ENCODE measurements at regions not wholly inside any gene's neighbourhood (a gene's known extent, or its start where the extent isn't known, plus 50 kb on each side); places are given as distances from the start of the nearest gene placed in this dataset. TPM values are rescaled to one million over a fixed set of nuclear protein-coding genes. Genes with fewer than 3 reads are reported as not detected.

DNA sequence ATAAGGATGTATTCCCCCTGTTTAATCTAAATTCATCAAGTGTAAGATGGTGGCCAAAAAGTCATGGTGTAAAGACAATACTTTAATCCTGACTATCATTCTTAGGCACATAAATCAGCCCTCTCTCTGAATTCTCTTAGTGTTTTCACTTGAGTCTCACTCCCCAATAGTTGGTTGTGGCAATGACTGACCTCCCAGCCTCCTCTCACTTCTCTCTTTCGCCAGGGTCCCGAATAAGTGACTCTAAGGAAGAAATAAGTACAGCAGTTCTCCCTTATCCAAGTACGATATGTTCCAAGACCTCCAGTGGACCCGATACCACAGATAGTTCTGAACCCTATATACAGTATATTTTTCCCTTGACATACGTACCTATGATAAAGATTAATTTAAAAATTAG, 335.3 kb downstream of the MAF start:
- no peaks in the 10 kb centered on the region for H3K27me3 ChIP-seq (ENCODE audit: control insufficient read depth in 3 of 3, insufficient read depth in 3 of 3, low read length in 2 of 3)
- no peak overlapping the region for H3K27ac ChIP-seq (ENCODE audit: low read depth in 1 of 2, low read length in 1 of 2)
- no peaks in the 10 kb centered on the region for H3K36me3 ChIP-seq (ENCODE audit: control insufficient read depth in 4 of 4, insufficient read depth in 4 of 4, low read length in 4 of 4)
- WGBS, 2 donors: 77 to 87% methylated on average over 5 of the region's 5 CpGs
- no peak overlapping the region for H3K9ac ChIP-seq (ENCODE audit: insufficient read depth in 1 of 2, low read length in 2 of 2)
- H3K4me3 ChIP-seq: no peak overlapping the region
- TF ChIP-seq, protein P1, sequence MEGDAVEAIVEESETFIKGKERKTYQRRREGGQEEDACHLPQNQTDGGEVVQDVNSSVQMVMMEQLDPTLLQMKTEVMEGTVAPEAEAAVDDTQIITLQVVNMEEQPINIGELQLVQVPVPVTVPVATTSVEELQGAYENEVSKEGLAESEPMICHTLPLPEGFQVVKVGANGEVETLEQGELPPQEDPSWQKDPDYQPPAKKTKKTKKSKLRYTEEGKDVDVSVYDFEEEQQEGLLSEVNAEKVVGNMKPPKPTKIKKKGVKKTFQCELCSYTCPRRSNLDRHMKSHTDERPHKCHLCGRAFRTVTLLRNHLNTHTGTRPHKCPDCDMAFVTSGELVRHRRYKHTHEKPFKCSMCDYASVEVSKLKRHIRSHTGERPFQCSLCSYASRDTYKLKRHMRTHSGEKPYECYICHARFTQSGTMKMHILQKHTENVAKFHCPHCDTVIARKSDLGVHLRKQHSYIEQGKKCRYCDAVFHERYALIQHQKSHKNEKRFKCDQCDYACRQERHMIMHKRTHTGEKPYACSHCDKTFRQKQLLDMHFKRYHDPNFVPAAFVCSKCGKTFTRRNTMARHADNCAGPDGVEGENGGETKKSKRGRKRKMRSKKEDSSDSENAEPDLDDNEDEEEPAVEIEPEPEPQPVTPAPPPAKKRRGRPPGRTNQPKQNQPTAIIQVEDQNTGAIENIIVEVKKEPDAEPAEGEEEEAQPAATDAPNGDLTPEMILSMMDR (IDR thresholded peaks at IDR 0.05; ENCODE audit: control extremely low read depth, extremely low read depth): no peak
- ATAC-seq (ENCODE audit: insufficient read depth, low FRiP score) (no peak), DNase-seq (no peak)
- peaks cover 0 to 2% (median 0%) of the 10 kb centered on the region in 4 donors for H3K9me3 ChIP-seq (ENCODE audit: control insufficient read depth in 4 of 4, insufficient read depth in 3 of 4, low read length in 3 of 4)
- H3K4me1 ChIP-seq (ENCODE audit: control insufficient read depth in 5 of 5, insufficient read depth in 5 of 5, low read length in 5 of 5): peaks cover 0 to 1% (median 0%) of the 10 kb centered on the region in 5 donors

DNA sequence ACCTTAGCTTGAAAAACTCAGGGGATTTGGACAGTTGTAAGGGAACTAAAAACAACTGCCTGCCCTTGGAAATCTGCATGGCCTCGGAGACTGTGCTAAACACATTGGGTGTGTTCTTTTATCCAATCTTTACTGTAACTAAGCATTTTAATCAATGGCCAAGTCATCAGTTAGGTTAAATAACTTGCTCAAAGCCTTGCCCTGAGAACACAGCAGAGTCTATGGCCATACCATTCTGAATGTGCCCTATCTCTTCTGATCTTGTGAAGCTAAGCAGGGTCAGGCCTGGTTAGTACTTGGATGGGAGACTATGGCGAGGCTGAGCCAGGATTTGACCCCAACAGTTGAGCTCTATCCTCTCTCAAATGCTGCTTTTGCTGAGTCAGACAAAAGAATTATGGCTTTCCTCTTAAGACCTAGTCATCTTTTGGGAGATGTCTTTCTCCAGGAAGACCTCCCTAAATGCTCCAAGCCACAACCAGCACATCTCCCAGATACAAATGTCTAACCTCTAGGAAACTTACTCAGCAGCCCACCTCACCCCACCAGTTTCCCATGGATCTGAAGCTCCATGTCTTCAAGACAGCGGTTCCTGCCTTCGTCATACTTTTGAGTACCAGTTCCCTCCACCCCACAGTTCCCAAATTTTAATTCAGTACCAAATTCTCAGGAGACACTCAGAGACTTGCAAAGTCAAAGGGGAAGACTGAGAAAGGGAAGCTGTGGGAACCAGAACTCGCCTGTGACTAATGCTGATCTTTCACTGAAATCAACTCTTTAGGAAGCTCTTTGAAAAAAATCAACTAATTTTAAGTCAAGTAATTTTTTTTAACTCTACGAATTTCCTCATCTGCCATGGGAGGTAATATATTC, 336.1 kb downstream of the MAF start:
- no peak for DNase-seq
- Histone ChIP-seq H3K9me3 (ENCODE audit: control insufficient read depth in 4 of 4, insufficient read depth in 3 of 4, low read length in 3 of 4) (peaks cover 0 to under 1% (median 0%) of the 10 kb centered on the region in 4 donors), H3K36me3 (ENCODE audit: control insufficient read depth in 4 of 4, insufficient read depth in 4 of 4, low read length in 4 of 4) (no peaks in the 10 kb centered on the region), H3K27ac (ENCODE audit: low read depth in 1 of 2, low read length in 1 of 2) (no peak overlapping the region), H3K4me3 (no peak overlapping the region), H3K9ac (ENCODE audit: insufficient read depth in 1 of 2, low read length in 2 of 2) (no peak overlapping the region), H3K4me1 (ENCODE audit: control insufficient read depth in 5 of 5, insufficient read depth in 5 of 5, low read length in 5 of 5) (no peaks in the 10 kb centered on the region), H3K27me3 (ENCODE audit: control insufficient read depth in 3 of 3, insufficient read depth in 3 of 3, low read length in 2 of 3) (no peaks in the 10 kb centered on the region)
- ATAC-seq (ENCODE audit: insufficient read depth, low FRiP score): no peak
- TF ChIP-seq, protein P1 (IDR thresholded peaks at IDR 0.05; ENCODE audit: control extremely low read depth, extremely low read depth): no peak
- 70 to 78% methylated on average over 6 of the region's 6 CpGs for WGBS, 2 donors

DNA sequence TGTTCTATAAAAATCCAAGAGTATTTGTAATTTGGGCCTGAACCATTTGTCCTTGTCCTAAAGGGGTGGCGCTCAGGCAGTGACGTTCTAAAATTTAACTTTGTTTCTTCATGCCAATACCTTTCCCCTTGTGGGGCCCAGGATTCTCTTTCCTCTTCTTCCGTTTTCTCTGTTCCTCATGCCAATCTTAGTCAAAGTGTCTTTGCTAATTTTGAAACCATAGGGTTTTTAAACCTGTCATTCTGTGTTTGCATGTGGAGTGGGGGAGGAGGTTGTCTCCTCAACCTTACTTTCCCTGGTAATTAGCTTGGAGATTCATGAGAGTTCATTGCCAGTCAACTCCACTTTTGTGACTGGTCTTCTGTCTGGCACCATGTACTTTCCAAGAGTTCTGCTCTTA, 337.1 kb downstream of the MAF start:
- TF ChIP-seq, protein P1 (IDR thresholded peaks at IDR 0.05; ENCODE audit: control extremely low read depth, extremely low read depth): no peak
- H3K27me3 ChIP-seq (ENCODE audit: control insufficient read depth in 3 of 3, insufficient read depth in 3 of 3, low read length in 2 of 3): no peaks in the 10 kb centered on the region
- ATAC-seq (ENCODE audit: insufficient read depth, low FRiP score) (no peak), DNase-seq (no peak)
- H3K36me3 ChIP-seq (ENCODE audit: control insufficient read depth in 4 of 4, insufficient read depth in 4 of 4, low read length in 4 of 4): no peaks in the 10 kb centered on the region
- no peak overlapping the region for H3K27ac ChIP-seq (ENCODE audit: low read depth in 1 of 2, low read length in 1 of 2)
- no peak overlapping the region for H3K4me3 ChIP-seq
- H3K4me1 ChIP-seq (ENCODE audit: control insufficient read depth in 5 of 5, insufficient read depth in 5 of 5, low read length in 5 of 5): no peaks in the 10 kb centered on the region
- H3K9me3 ChIP-seq (ENCODE audit: control insufficient read depth in 4 of 4, insufficient read depth in 3 of 4, low read length in 3 of 4): peaks cover 0 to 2% (median 0%) of the 10 kb centered on the region in 4 donors
- WGBS, 2 donors: 74 to 86% methylated on average over 3 of the region's 3 CpGs
- no peak overlapping the region for H3K9ac ChIP-seq (ENCODE audit: insufficient read depth in 1 of 2, low read length in 2 of 2)

Small RNA genes lying in the stretch of these regions (small RNA-seq; reads per million reads assigned to genes)
- gene RNA5SP431 (ENCODE audit: low replicate concordance): not detected

All from lung (tissue), 12 donors.